Tibial artery (tissue), 4 donors: ENCODE measurements at regions not wholly inside any gene's neighbourhood (a gene's known extent, or its start where the extent isn't known, plus 50 kb on each side); places are given as distances from the start of the nearest gene placed in this dataset.

Experiments
- DNase-seq, 2 donors: peaks; one replicate each; pipeline ENCODE4 v3.0.0-alpha.2; 2019
- H3K27ac ChIP-seq, 2 donors: fragments of 200-600 bp; sonication (generic) in 1 of 2; 1 replicate in 1 of 2; 2 replicates in 1 of 2; pipeline ENCODE4 v1.5.1; 2018 to 2019; ENCODE audit warnings: mild to moderate bottlenecking in 1 of 2
- H3K27me3 ChIP-seq, 2 donors: fragments of 200-600 bp; sonication (generic) in 1 of 2; one replicate each; pipeline versions ENCODE4 v1.5.1 to v1.6.0; 2016 to 2019
- H3K36me3 ChIP-seq, 3 donors: fragments of 200-600 bp; sonication (generic) in 2 of 3; one replicate each; pipeline ENCODE4 v1.5.1; 2016 to 2019; ENCODE audit warnings: mild to moderate bottlenecking in 2 of 3
- H3K4me1 ChIP-seq, 4 donors: fragments of 200-600 bp; sonication (generic) in 2 of 4; 1 replicate in 3 of 4; 2 replicates in 1 of 4; pipeline ENCODE4 v1.5.1; 2016 to 2019
- H3K4me3 ChIP-seq, 2 donors: fragments of 200-600 bp; sonication (generic) in 1 of 2; 1 replicate in 1 of 2; 2 replicates in 1 of 2; pipeline ENCODE4 v1.5.1; 2018 to 2019; ENCODE audit warnings: mild to moderate bottlenecking in 2 of 2
- H3K9me3 ChIP-seq, 3 donors: fragments of 200-600 bp; sonication (generic) in 1 of 3; one replicate each; pipeline ENCODE4 v1.5.1; 2016 to 2019
- CTCF ChIP-seq, 2 experiments: fragments of 200-600 bp in 1 of 2; fragments of 450-650 bp in 1 of 2; IDR thresholded peaks; one replicate each; pipeline ENCODE4 v1.5.1; 2017 to 2019; ENCODE audit warnings: antibody characterized with exemption in 2 of 2, mild to moderate bottlenecking in 1 of 2, moderate library complexity in 1 of 2
- intact Hi-C: fragments of 100-400 bp; cut with DNase I; formaldehyde crosslinking; loops from one replicate; pipeline ENCODE4 v1.15.0; 2023; ENCODE audit warnings: low total_unique reads

GRCh38 chr2:59096973-59097372, 855.8 kb upstream of the FANCL start:
- no peak for TF ChIP-seq CTCF (IDR thresholded peaks at IDR 0.05)
- H3K4me1 ChIP-seq: no peaks in the 10 kb centered on the region
- no peak for DNase-seq

GRCh38 chr2:59093571-59093970, 852.4 kb upstream of the FANCL start:
- no peaks in the 10 kb centered on the region for H3K4me1 ChIP-seq
- DNase-seq: no peak
- peaks cover 0 to 11% (median 10%) of the 10 kb centered on the region in 3 donors for H3K9me3 ChIP-seq
- intact Hi-C loops: no loop called here
- no peaks in the 10 kb centered on the region for H3K36me3 ChIP-seq
- no peak for TF ChIP-seq CTCF (IDR thresholded peaks at IDR 0.05)
- H3K4me3 ChIP-seq: no peak overlapping the region
- H3K27ac ChIP-seq: no peak overlapping the region
- no peaks in the 10 kb centered on the region for H3K27me3 ChIP-seq

More at GRCh38 chr2:59096973-59097372, 855.8 kb upstream of the FANCL start:
- H3K27me3 ChIP-seq: no peaks in the 10 kb centered on the region
- peaks cover 0 to 16% (median 14%) of the 10 kb centered on the region in 3 donors for H3K9me3 ChIP-seq
- no peaks in the 10 kb centered on the region for H3K36me3 ChIP-seq
- no peak overlapping the region for H3K27ac ChIP-seq
- intact Hi-C loops: no loop called here
- no peak overlapping the region for H3K4me3 ChIP-seq

- Histone ChIP-seq H3K36me3 (no peaks in the 10 kb centered on the region), H3K27ac (no peak overlapping the region), H3K27me3 (no peaks in the 10 kb centered on the region), H3K4me3 (no peak overlapping the region), H3K9me3 (no peaks in the 10 kb centered on the region), H3K4me1 (no peaks in the 10 kb centered on the region)
- no peak for DNase-seq
- intact Hi-C loops: loop anchor here (10.0 kb wide), 1 partner anchor 470 kb away; no protein-coding TSS in a partner anchor
- TF ChIP-seq CTCF (IDR thresholded peaks at IDR 0.05): no peak
Observed at GRCh38 chr2:59084326-59084725, 843.2 kb upstream of the FANCL start.

- intact Hi-C loops: loop anchor here (10.0 kb wide), 1 partner anchor 472 kb away; no protein-coding TSS in a partner anchor
- Histone ChIP-seq H3K27me3 (no peaks in the 10 kb centered on the region), H3K27ac (no peak overlapping the region), H3K36me3 (no peaks in the 10 kb centered on the region), H3K9me3 (no peaks in the 10 kb centered on the region), H3K4me3 (no peak overlapping the region), H3K4me1 (no peaks in the 10 kb centered on the region)
- DNase-seq: no peak
- no peak for TF ChIP-seq CTCF (IDR thresholded peaks at IDR 0.05)
Observed at GRCh38 chr2:59083075-59083828, 842.1 kb upstream of the FANCL start.

GRCh38 chr2:59082657-59083056, 841.5 kb upstream of the FANCL start:
- H3K4me1 ChIP-seq: no peaks in the 10 kb centered on the region

More at GRCh38 chr2:59082657-59083056, 841.5 kb upstream of the FANCL start:
- intact Hi-C loops: loop anchor here (10.0 kb wide), 1 partner anchor 472 kb away; no protein-coding TSS in a partner anchor
- H3K27me3 ChIP-seq: no peaks in the 10 kb centered on the region
- TF ChIP-seq CTCF (IDR thresholded peaks at IDR 0.05): no peak
- no peaks in the 10 kb centered on the region for H3K9me3 ChIP-seq
- H3K27ac ChIP-seq: no peak overlapping the region
- DNase-seq: no peak
- no peaks in the 10 kb centered on the region for H3K36me3 ChIP-seq
- H3K4me3 ChIP-seq: no peak overlapping the region
